ENCODE measurements at regions not wholly inside any gene's neighbourhood (a gene's known extent, or its start where the extent isn't known, plus 50 kb on each side); places are given as distances from the start of the nearest gene placed in this dataset.

DNA sequence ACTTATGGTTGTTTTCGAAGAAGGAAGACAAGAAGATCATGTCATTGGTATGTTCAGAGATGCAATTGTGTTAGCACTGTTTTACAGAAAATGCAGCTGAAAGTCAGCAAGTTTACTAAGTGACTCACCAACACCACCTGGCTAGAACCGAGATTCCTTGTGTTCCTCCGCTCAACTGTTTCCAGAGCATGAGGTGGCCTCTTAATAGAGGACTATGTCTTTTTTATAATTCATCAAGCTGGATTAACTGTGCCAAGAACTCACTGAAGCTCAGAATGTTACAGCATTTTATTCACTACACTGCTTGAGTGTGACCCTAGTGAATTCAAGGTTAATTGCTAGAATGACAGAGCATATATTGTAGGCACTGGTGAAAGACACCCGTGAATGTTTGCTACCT lies 1573.5 kb upstream of the TENM3 start:
- Histone ChIP-seq H3K4me1 (ENCODE audit: insufficient read depth, low read length) (peaks cover 4% of the 10 kb centered on the region), H4K20me1 (ENCODE audit: insufficient read depth, low read length) (no peaks in the 10 kb centered on the region), H3K27ac (ENCODE audit: low read depth, low read length) (no peak overlapping the region), H3K79me2 (ENCODE audit: insufficient read depth, low read length) (no peaks in the 10 kb centered on the region), H3K36me3 (ENCODE audit: insufficient read depth, low read length) (no peaks in the 10 kb centered on the region), H3K9ac (ENCODE audit: low read length) (no peak overlapping the region), H3K4me2 (ENCODE audit: low read length) (no peak overlapping the region), H3K27me3 (ENCODE audit: insufficient read depth, low read length) (no peaks in the 10 kb centered on the region), H2AFZ (ENCODE audit: low read depth, low read length) (no peak overlapping the region), H3K4me3 (ENCODE audit: insufficient read depth, low read depth, low read length) (no peak overlapping the region), H3K9me3 (ENCODE audit: insufficient read depth, low read depth, low read length) (no peaks in the 10 kb centered on the region)
- FAIRE-seq (no peak), DNase-seq (ENCODE audit: low read depth) (peak; percentile 96)
- no peaks in the 10 kb centered on the region for H3K36me3 Mint-ChIP-seq (ENCODE audit: low read depth, unreplicated experiment)
- peak overlapping the region; percentile 66 for H3K27ac Mint-ChIP-seq (ENCODE audit: unreplicated experiment)
- H3K4me3 Mint-ChIP-seq (ENCODE audit: unreplicated experiment) = no peak overlapping the region
- H3K9me3 Mint-ChIP-seq (ENCODE audit: unreplicated experiment) = no peaks in the 10 kb centered on the region
- H3K27me3 Mint-ChIP-seq (ENCODE audit: low read depth, unreplicated experiment) = no peaks in the 10 kb centered on the region
- no peak for TF ChIP-seq EZH2 (IDR thresholded peaks at IDR 0.05; ENCODE audit: insufficient read depth, low read length)
- no peak for TF ChIP-seq CTCF (IDR thresholded peaks at IDR 0.05; ENCODE audit: insufficient read depth, low read depth, low read length)
- H3K4me1 Mint-ChIP-seq (ENCODE audit: low read depth, unreplicated experiment) = peaks cover 10% of the 10 kb centered on the region

GRCh38 chr4:180674619-180675358 lies 1568.4 kb upstream of the TENM3 start:
- Mint-ChIP-seq H3K4me3 (ENCODE audit: unreplicated experiment) (no peak overlapping the region), H3K4me1 (ENCODE audit: low read depth, unreplicated experiment) (peaks cover 8% of the 10 kb centered on the region), H3K9me3 (ENCODE audit: unreplicated experiment) (no peaks in the 10 kb centered on the region), H3K36me3 (ENCODE audit: low read depth, unreplicated experiment) (no peaks in the 10 kb centered on the region), H3K27me3 (ENCODE audit: low read depth, unreplicated experiment) (no peaks in the 10 kb centered on the region), H3K27ac (ENCODE audit: unreplicated experiment) (no peak overlapping the region)
- no peak overlapping the region for H3K27ac ChIP-seq (ENCODE audit: low read depth, low read length)
- no peaks in the 10 kb centered on the region for H3K27me3 ChIP-seq (ENCODE audit: insufficient read depth, low read length)
- H3K4me3 ChIP-seq (ENCODE audit: insufficient read depth, low read depth, low read length) = no peak overlapping the region
- FAIRE-seq = no peak
- no peaks in the 10 kb centered on the region for H3K36me3 ChIP-seq (ENCODE audit: insufficient read depth, low read length)
- TF ChIP-seq EZH2 (IDR thresholded peaks at IDR 0.05; ENCODE audit: insufficient read depth, low read length) = no peak
- no peak for TF ChIP-seq CTCF (IDR thresholded peaks at IDR 0.05; ENCODE audit: insufficient read depth, low read depth, low read length)
- no peak for DNase-seq (ENCODE audit: low read depth)
- no peaks in the 10 kb centered on the region for H3K9me3 ChIP-seq (ENCODE audit: insufficient read depth, low read depth, low read length)
- H4K20me1 ChIP-seq (ENCODE audit: insufficient read depth, low read length) = no peaks in the 10 kb centered on the region
- no peak overlapping the region for H2AFZ ChIP-seq (ENCODE audit: low read depth, low read length)
- H3K4me1 ChIP-seq (ENCODE audit: insufficient read depth, low read length) = no peaks in the 10 kb centered on the region
- no peak overlapping the region for H3K4me2 ChIP-seq (ENCODE audit: low read length)
- no peaks in the 10 kb centered on the region for H3K79me2 ChIP-seq (ENCODE audit: insufficient read depth, low read length)
- H3K9ac ChIP-seq (ENCODE audit: low read length) = no peak overlapping the region

- H3K4me1 Mint-ChIP-seq (ENCODE audit: low read depth, unreplicated experiment) = peaks cover 5% of the 10 kb centered on the region
- H3K4me1 ChIP-seq (ENCODE audit: insufficient read depth, low read length) = no peaks in the 10 kb centered on the region
- H3K27ac Mint-ChIP-seq (ENCODE audit: unreplicated experiment) = no peak overlapping the region
- H3K9me3 ChIP-seq (ENCODE audit: insufficient read depth, low read depth, low read length) = no peaks in the 10 kb centered on the region
- H4K20me1 ChIP-seq (ENCODE audit: insufficient read depth, low read length) = no peaks in the 10 kb centered on the region
- no peaks in the 10 kb centered on the region for H3K9me3 Mint-ChIP-seq (ENCODE audit: unreplicated experiment)
- no peaks in the 10 kb centered on the region for H3K27me3 Mint-ChIP-seq (ENCODE audit: low read depth, unreplicated experiment)
- H3K4me3 Mint-ChIP-seq (ENCODE audit: unreplicated experiment) = no peak overlapping the region
- no peak overlapping the region for H3K4me3 ChIP-seq (ENCODE audit: insufficient read depth, low read depth, low read length)
- DNase-seq (ENCODE audit: low read depth) (no peak), FAIRE-seq (no peak)
- H3K36me3 Mint-ChIP-seq (ENCODE audit: low read depth, unreplicated experiment) = no peaks in the 10 kb centered on the region
- no peak overlapping the region for H3K27ac ChIP-seq (ENCODE audit: low read depth, low read length)
- no peaks in the 10 kb centered on the region for H3K27me3 ChIP-seq (ENCODE audit: insufficient read depth, low read length)
- H3K79me2 ChIP-seq (ENCODE audit: insufficient read depth, low read length) = no peaks in the 10 kb centered on the region
- no peak overlapping the region for H3K9ac ChIP-seq (ENCODE audit: low read length)
- no peaks in the 10 kb centered on the region for H3K36me3 ChIP-seq (ENCODE audit: insufficient read depth, low read length)
- no peak overlapping the region for H2AFZ ChIP-seq (ENCODE audit: low read depth, low read length)
- TF ChIP-seq EZH2 (IDR thresholded peaks at IDR 0.05; ENCODE audit: insufficient read depth, low read length) = no peak
- no peak for TF ChIP-seq CTCF (IDR thresholded peaks at IDR 0.05; ENCODE audit: insufficient read depth, low read depth, low read length)
- no peak overlapping the region for H3K4me2 ChIP-seq (ENCODE audit: low read length)
Observed at GRCh38 chr4:180675359-180675650, 1567.9 kb upstream of the TENM3 start.
